ENCODE measurements at regions not wholly inside any gene's neighbourhood (a gene's known extent, or its start where the extent isn't known, plus 50 kb on each side); places are given as distances from the start of the nearest gene placed in this dataset.

DNA sequence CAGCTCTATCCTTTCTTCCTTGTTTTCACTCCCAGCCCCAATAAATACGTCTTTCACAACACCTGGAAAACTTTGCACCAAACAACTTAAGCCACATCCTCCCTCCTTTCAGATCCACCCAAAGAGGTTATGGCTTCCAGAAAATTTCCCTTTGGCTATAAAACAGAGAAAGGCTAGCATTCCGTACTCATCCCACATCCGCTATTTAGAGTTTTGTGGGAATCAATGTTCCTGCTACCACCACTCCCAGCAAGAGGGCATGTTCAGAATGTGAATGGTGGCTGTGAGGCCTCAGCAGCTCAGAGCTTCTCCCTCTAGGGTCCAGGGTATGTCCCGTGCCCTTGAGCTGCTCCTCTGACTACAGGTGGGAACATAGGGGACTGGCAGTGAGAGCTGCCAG, 214.6 kb downstream of the NCK2 start:
- Histone ChIP-seq H2BK5ac (ENCODE audit: low read depth, low read length) (no peak overlapping the region), H3K79me2 (ENCODE audit: control insufficient read depth in 1 of 2, insufficient read depth in 2 of 2, low read length in 2 of 2) (no peaks in the 10 kb centered on the region), H2BK15ac (ENCODE audit: low read length) (no peak overlapping the region), H3K79me1 (ENCODE audit: low read depth, low read length) (no peaks in the 10 kb centered on the region), H3K9me3 (ENCODE audit: insufficient read depth in 2 of 2, low read depth in 1 of 2, low read length in 1 of 2) (peaks cover 0 to 7% of the 10 kb centered on the region in 2 experiments; a peak in 1 of 4 replicates), H3K27me3 (replicated peaks in 1 of 4; ENCODE audit: control insufficient read depth in 3 of 4, extremely low read depth in 1 of 4, insufficient read depth in 3 of 4, low read length in 3 of 4) (no peaks in the 10 kb centered on the region; a peak in 1 of 7 replicates), H2AK5ac (ENCODE audit: low read depth, low read length) (no peak overlapping the region), H3K14ac (ENCODE audit: insufficient read length) (no peak overlapping the region), H3K4me1 (replicated peaks in 1 of 4; ENCODE audit: control insufficient read depth in 3 of 4, insufficient read depth in 4 of 4, low read length in 3 of 4) (peaks cover 6 to 18% (median 14%) of the 10 kb centered on the region in 4 experiments), H3K4ac (replicated peaks; ENCODE audit: insufficient read length, low read depth, low read length) (no peak overlapping the region), H3K9ac (replicated peaks in 1 of 4; ENCODE audit: extremely low read depth in 1 of 4, low read depth in 3 of 4, low read length in 3 of 4) (no peak overlapping the region), H4K91ac (replicated peaks; ENCODE audit: insufficient read length, low read length) (no peak overlapping the region), H3K56ac (replicated peaks; ENCODE audit: insufficient read length, low read depth, low read length) (no peak overlapping the region), H2AFZ (ENCODE audit: low read length) (no peak overlapping the region), H4K20me1 (replicated peaks in 1 of 2; ENCODE audit: control insufficient read depth in 1 of 2, insufficient read depth in 2 of 2, low read length in 2 of 2) (no peaks in the 10 kb centered on the region), H3K23ac (ENCODE audit: insufficient read length) (no peak overlapping the region), H3K4me2 (ENCODE audit: insufficient read depth in 1 of 2, low read depth in 2 of 2, low read length in 2 of 2) (no peak overlapping the region), H3K36me3 (ENCODE audit: control insufficient read depth in 2 of 4, insufficient read depth in 4 of 4, low read length in 3 of 4) (no peaks in the 10 kb centered on the region), H2BK12ac (ENCODE audit: low read depth, low read length) (no peak overlapping the region), H4K8ac (ENCODE audit: extremely low read depth, insufficient read depth, low read length) (no peak overlapping the region), H2BK120ac (replicated peaks; ENCODE audit: low read depth, low read length) (no peak overlapping the region), H3K23me2 (ENCODE audit: low read depth, low read length) (no peaks in the 10 kb centered on the region; the same call in 1 of the 2 replicates), H2BK20ac (ENCODE audit: low read length) (no peak overlapping the region), H3K4me3 (ENCODE audit: extremely low read depth in 1 of 4, insufficient read depth in 2 of 4, low read depth in 3 of 4, low read length in 4 of 4) (no peak overlapping the region), H4K5ac (ENCODE audit: insufficient read length, low read depth, low read length) (no peak overlapping the region), H3K27ac (ENCODE audit: low read depth, low read length) (no peak overlapping the region), H3K18ac (ENCODE audit: extremely low read depth, low read length) (no peak overlapping the region)
- FAIRE-seq, result no peak
- POLR2A ChIA-PET (ENCODE audit: partially characterized antibody), result no interaction called here
- WGBS, 2 experiments (ENCODE audit: extremely low coverage in 1 of 2, insufficient coverage in 1 of 2, insufficient read length in 1 of 2, insufficient replicate concordance in 2 of 2, low coverage in 1 of 2, low lambda C conversion rate in 2 of 2, missing lambda C conversion rate in 1 of 2), result 79% methylated on average over 4 of the region's 4 CpGs; no CpG with 5 or more reads in 1 of the 2 experiments
- CTCF ChIA-PET (ENCODE audit: partially characterized antibody), result interaction anchor here (0.8 to 1.4 kb wide), 2 partner anchors 28 to 39 kb away, joined by 3 read pairs; no protein-coding TSS in a partner anchor
- no peak for DNase-seq (ENCODE audit: low read depth in 1 of 2, low spot score in 2 of 2)

Data from H1 (cell line).